ENCODE measurements at regions not wholly inside any gene's neighbourhood (a gene's known extent, or its start where the extent isn't known, plus 50 kb on each side); places are given as distances from the start of the nearest gene placed in this dataset.

DNA sequence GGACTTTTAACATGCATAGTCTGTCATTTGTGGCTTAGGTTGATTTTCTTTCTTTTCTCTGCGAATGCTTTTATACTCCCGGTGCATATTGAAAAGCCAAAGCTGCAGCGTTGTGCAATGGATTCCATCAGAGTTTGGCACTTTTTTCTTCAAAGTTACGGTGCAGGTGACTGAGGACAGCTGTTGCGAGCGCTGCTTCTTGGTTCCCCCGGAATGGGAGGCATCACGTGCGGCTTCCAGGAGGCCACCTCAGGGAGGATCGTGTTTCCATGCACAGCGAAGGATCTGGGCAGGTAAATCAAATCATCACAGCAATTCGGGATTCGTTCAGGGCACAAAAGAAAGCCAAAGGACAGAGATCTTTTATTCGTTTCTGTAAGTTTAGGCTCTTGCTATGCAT lies 109.6 kb upstream of the ALKAL2 start:
- H3K4me3 ChIP-seq (replicated peaks; ENCODE audit: low read depth, low read length): no peak overlapping the region
- DNase-seq (ENCODE audit: low read depth): no peak
- TF ChIP-seq, protein P1, sequence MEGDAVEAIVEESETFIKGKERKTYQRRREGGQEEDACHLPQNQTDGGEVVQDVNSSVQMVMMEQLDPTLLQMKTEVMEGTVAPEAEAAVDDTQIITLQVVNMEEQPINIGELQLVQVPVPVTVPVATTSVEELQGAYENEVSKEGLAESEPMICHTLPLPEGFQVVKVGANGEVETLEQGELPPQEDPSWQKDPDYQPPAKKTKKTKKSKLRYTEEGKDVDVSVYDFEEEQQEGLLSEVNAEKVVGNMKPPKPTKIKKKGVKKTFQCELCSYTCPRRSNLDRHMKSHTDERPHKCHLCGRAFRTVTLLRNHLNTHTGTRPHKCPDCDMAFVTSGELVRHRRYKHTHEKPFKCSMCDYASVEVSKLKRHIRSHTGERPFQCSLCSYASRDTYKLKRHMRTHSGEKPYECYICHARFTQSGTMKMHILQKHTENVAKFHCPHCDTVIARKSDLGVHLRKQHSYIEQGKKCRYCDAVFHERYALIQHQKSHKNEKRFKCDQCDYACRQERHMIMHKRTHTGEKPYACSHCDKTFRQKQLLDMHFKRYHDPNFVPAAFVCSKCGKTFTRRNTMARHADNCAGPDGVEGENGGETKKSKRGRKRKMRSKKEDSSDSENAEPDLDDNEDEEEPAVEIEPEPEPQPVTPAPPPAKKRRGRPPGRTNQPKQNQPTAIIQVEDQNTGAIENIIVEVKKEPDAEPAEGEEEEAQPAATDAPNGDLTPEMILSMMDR (IDR thresholded peaks at IDR 0.05; ENCODE audit: low read length, missing control alignments): no peak

DNA sequence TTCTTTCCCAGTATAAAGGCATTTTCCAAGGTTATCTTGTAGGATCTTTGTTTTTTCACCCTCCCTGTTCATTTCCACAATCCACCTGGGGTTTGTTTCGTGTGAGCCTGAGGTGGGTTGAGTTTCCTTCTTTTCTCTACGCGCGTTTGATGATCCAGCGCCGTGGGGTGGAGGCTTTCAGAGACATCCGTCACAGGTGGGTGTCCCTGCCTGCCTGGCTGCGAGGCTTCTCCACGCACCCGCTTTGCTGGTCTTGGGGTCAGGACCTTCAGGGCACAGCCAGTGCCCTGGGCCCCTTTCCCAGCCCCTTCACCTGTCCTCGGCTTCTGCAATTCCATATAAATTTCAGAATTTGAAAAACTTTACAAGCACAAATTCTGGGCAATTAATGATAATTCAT lies 109.0 kb upstream of the ALKAL2 start:
- H3K4me3 ChIP-seq (replicated peaks; ENCODE audit: low read depth, low read length): no peak overlapping the region
- DNase-seq (ENCODE audit: low read depth): no peak
- TF ChIP-seq, protein P1 (IDR thresholded peaks at IDR 0.05; ENCODE audit: low read length, missing control alignments): no peak

DNA sequence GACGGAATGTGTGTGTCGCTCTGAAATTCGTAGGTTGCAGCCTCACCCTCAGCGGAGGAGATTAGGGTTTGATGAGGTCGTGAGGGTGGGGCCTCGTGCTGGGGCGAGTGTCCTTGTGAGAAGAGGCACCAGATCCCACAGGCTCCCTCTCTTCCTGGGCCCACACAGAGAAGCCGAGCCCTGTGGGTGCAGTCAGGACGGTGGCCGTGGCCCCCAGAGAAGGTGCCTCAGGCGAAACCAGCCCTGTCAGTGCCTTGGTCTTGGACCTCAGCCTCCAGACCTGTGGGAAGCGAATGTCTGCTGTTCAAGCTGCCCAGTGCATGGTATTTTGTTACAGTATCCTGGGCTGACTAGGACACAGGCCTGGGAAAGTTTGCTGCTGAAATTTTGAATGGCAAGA lies 108.0 kb upstream of the ALKAL2 start:
- TF ChIP-seq, protein P1 (IDR thresholded peaks at IDR 0.05; ENCODE audit: low read length, missing control alignments): no peak
- no peak for DNase-seq (ENCODE audit: low read depth)
- no peak overlapping the region for H3K4me3 ChIP-seq (replicated peaks; ENCODE audit: low read depth, low read length)

DNA sequence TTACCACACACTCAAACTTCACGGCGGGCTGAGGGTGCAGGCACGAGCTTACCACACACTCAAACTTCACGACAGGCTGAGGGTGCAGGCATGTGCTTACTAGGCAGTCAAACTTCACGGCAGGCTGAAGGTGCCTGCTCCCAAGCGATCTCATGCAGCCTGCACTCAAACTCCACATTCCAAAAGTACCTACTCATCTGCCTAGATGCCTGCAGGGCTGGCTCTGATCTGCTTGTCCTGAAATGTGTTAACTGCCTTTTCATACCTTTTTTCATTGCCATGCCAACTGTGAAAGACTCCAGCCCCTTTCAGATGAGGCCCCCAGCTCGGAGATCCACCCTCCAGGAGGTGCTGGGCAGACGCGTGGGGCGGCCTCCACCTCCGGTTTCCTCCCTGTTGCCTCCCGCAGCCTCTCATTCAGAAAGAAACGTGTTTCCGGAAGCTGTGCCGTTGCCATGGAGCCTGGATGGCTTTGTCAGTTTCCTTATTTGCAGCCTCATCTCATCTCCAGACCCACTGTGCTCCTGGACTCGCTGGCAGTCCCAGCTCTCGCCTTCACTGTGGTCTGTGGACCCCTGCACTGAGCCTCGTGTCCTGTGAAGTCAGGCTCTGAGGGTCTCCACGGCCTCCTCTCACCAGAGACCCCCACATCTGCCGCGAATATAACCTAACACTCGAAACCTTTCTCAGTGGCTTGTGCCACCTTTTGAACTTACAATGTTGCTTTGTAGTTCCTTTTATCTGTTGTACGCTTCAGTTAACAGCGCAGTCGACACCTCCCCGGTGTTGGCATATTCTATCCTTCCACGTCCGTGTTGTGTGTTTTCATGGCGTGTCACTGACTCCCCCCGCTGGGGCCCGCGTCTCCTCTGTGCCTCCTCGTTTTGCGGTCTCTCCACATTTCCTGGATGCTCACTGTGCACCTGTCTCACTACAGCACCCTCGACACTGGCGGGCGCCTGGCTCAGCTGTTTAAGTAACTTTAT lies 106.1 kb upstream of the ALKAL2 start:
- TF ChIP-seq, protein P1 (IDR thresholded peaks at IDR 0.05; ENCODE audit: low read length, missing control alignments): no peak
- no peak overlapping the region for H3K4me3 ChIP-seq (replicated peaks; ENCODE audit: low read depth, low read length)
- peak; percentile 1 for DNase-seq (ENCODE audit: low read depth)

DNA sequence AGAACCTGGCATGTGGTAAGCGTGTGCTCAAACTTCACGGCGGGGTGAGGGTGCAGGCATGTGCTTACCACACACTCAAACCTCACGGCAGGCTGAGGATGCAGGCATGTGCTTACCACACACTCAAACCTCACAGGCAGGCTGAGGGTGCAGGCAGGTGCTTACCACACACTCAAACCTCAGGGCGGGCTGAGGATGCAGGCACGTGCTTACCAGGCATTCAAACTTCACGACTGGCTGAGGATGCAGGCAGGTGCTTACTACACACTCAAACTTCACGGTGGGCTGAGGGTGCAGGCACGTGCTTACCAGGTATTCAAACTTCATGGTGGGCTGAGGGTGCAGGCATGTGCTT lies 105.0 kb upstream of the ALKAL2 start:
- TF ChIP-seq, protein P1 (IDR thresholded peaks at IDR 0.05; ENCODE audit: low read length, missing control alignments): no peak
- no peak for DNase-seq (ENCODE audit: low read depth)
- H3K4me3 ChIP-seq (replicated peaks; ENCODE audit: low read depth, low read length): no peak overlapping the region

DNA sequence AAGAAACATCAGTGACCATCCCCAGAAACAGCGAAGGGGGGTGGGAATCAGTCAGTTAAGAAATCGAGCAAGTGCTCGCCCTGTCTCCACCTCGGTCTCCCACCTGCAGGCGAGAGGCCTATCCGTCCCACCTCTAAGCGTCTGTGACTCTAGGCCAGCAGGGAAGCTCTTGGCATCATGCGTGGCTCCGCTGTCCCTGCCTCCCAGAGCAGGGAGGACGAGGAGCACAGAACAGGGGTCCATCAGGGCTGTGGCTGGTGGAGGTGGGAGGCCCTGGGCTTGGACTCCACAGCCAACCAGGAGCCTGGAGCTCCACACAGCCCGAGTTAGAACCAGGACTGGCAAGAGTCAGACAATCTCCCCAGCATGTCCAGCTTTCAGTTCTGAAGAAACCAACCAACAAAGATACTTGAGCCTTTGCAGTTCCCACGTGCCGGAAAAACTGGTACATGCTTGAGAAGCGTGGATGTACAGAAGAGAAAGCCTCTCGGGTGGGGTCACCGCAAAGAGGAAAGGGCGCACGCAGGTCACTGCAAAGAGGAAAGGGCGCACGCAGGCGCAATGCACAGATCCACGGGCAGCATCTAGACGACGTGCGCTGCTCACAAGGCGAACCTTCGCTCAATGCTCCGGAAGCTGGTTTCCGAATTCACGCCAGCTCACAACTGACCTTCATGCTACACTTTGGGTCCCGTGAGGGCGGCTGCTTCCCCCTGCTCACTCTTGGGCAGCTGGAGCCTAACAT lies 104.5 kb upstream of the ALKAL2 start:
- TF ChIP-seq, protein P1 (IDR thresholded peaks at IDR 0.05; ENCODE audit: low read length, missing control alignments): no peak

More for the DNA sequence above, 104.5 kb upstream of the ALKAL2 start:
- DNase-seq (ENCODE audit: low read depth): no peak
- no peak overlapping the region for H3K4me3 ChIP-seq (replicated peaks; ENCODE audit: low read depth, low read length)

Measured in fibroblast of pulmonary artery (primary cell).